ENCODE measurements at regions not wholly inside any gene's neighbourhood (a gene's known extent, or its start where the extent isn't known, plus 50 kb on each side); places are given as distances from the start of the nearest gene placed in this dataset.

DNA sequence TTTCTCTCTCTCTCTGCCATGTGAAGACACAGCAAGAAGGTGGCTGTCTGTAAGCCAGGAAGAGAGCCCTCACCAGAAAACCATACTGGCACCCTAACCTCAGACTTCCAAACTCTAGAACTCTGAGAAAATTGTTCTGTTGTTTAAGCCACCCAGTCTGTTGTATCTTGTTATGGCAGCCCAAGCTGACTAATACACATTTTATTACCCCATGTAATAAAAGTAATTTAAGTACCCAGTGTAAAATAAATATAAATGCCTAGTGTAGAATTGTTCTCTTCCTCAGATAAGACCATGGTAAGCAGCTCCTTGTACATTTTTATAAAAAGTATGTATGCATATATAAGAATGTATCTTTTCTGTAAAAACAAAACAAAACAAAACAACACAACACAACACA lies 119.7 kb downstream of the DTL start:
- TF ChIP-seq, protein P1, sequence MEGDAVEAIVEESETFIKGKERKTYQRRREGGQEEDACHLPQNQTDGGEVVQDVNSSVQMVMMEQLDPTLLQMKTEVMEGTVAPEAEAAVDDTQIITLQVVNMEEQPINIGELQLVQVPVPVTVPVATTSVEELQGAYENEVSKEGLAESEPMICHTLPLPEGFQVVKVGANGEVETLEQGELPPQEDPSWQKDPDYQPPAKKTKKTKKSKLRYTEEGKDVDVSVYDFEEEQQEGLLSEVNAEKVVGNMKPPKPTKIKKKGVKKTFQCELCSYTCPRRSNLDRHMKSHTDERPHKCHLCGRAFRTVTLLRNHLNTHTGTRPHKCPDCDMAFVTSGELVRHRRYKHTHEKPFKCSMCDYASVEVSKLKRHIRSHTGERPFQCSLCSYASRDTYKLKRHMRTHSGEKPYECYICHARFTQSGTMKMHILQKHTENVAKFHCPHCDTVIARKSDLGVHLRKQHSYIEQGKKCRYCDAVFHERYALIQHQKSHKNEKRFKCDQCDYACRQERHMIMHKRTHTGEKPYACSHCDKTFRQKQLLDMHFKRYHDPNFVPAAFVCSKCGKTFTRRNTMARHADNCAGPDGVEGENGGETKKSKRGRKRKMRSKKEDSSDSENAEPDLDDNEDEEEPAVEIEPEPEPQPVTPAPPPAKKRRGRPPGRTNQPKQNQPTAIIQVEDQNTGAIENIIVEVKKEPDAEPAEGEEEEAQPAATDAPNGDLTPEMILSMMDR (IDR thresholded peaks at IDR 0.05; ENCODE audit: control insufficient read depth, extremely low read depth, insufficient read depth) = no peak
- DNase-seq (ENCODE audit: low read depth) = no peak
- H3K4me3 ChIP-seq (ENCODE audit: low read depth, low read length) = no peak overlapping the region

DNA sequence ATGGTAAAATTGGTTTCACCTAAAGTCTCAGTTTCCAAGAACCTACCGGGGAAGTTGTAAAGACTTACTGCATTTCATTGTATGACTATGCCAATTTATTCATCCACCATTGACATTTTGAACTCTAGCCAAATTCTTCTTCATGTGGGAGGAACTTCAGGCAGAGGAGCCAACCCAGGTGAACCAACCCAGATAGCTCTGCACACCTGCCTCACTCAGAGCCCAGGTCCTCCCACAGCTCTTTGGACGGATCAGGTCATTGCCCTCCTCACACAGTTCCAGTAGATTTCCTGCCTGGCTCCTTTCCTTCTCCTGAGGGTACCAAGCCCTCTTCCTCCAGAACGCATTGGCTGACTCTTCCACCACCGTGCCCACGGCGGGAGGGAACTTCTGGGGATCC lies 121.7 kb downstream of the DTL start:
- TF ChIP-seq, protein P1 (IDR thresholded peaks at IDR 0.05; ENCODE audit: control insufficient read depth, extremely low read depth, insufficient read depth) = no peak
- no peak overlapping the region for H3K4me3 ChIP-seq (ENCODE audit: low read depth, low read length)
- no peak for DNase-seq (ENCODE audit: low read depth)

DNA sequence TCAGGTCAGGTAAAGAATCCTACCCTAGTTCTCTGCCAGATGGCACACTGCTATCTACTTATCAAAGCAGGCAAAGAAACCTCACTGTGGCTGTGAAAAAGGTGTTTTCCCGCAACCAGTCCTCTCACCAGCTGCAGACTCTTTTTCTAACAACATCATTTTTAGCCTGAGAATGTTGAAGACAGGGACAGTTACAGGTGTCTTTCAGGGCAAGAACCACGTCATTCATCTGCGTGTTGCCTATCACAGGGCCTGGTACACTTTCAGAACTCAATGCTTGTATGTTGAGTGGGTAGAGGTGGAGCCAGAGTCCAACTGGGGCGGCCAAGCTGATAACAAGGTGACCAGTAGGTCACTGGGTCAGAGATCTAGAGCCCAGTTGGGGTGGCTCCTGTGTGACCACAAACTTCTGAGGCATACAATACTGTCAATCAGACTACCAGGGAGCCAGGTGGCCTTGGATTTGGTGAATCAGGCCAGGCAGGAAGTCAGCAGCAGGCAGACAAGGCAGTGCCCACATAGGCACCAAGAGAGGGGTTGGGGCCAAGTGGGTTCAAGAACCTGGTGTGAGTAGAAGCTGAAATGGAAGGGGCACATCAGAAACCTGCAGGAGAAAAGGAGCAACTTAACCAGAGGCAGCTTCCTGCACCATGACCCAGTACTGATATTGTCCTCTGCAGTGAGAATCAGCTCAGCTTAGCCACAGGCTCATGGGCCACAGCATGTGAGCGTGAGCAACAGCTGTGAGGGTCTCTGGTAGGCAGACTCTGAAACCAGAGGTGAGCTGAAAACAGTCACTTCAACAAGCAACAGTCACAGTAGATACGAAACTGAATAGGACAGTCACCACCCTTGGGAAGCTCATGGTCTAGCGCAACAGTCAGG lies 123.6 kb downstream of the DTL start:
- no peak overlapping the region for H3K4me3 ChIP-seq (ENCODE audit: low read depth, low read length)
- DNase-seq (ENCODE audit: low read depth) = no peak
- TF ChIP-seq, protein P1 (IDR thresholded peaks at IDR 0.05; ENCODE audit: control insufficient read depth, extremely low read depth, insufficient read depth) = no peak

DNA sequence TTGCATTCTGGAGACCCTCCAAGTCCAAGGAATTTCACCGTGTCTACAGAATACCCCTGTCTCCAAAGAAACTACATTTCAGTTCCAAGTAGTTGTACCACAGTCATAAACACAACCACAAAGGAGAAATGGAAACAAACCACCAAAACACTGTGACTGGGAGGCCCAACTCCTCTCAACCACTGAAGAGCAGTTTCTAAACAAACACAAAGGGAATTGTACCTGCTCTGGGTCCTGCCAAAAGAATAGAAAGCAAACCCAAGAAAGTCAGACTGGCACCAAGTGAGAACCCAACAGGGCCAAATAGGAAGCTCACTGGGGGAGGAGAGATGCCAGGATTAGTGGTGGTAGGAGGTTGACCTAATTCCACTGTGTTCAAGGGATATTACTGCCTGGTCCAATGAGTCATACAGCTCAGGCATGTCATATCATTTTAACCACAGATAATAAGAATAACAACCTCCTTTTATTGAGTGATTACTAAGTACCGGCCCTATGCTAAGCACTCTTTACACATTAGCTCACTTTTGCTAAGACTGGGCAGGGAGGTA lies 123.9 kb upstream of the PPP2R5A start:
- DNase-seq (ENCODE audit: low read depth) = no peak
- TF ChIP-seq, protein P1 (IDR thresholded peaks at IDR 0.05; ENCODE audit: control insufficient read depth, extremely low read depth, insufficient read depth) = no peak
- H3K4me3 ChIP-seq (ENCODE audit: low read depth, low read length) = no peak overlapping the region

DNA sequence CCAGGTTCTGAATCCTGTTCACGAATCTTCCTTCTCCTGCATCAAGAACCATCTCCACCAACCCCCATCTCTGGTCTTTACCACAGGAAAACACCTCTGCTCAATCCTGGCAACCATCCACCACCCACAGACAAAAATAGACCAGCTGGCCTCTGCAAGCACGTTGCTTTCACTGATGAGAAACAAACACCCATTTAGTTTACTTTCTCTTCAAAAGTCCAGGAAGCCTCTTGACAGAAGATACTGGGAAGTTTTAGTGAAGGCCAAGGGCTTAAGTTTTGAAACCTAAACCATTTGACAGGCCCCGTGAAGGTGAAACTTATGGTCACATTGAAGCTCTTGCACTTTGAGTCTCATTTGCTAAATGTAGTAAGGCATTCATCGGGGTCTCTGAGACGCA lies 122.6 kb upstream of the PPP2R5A start:
- H3K4me3 ChIP-seq (ENCODE audit: low read depth, low read length) = no peak overlapping the region
- no peak for DNase-seq (ENCODE audit: low read depth)
- TF ChIP-seq, protein P1 (IDR thresholded peaks at IDR 0.05; ENCODE audit: control insufficient read depth, extremely low read depth, insufficient read depth) = no peak

DNA sequence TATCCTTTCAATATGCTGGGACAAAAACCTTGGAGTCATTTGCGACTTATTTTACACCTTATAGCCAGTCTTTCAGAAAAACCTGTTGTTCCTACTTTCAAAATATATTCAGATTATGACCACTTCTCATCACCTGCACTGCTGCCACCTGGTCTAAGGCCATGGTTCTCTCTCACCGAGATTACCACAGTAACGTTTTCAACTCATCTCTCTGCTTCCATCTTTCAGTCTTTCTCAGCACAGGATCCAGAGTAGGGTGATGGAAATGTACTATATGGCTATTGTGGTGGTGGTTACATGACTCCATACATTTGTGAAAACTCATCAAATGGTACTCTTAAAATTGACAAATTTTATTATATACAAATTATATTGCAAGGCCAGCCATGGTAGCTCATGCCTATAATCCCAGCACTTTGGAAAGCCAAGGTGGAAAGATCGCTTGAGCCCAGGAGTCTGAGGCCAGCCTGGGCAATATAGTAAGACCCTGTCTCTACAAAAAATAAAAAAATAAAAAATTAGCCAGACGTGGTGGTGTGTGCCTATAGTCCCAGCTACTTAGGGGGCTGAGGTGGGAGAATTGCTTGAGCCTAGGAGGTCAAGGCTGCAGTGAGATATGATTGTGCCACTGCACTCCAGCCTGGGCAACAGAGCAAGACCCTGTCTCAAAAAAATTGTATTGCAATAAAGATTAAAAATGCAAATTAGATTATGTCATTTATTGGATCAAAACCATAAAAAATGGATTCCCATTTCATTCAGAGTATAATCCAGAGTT lies 120.9 kb upstream of the PPP2R5A start:
- H3K4me3 ChIP-seq (ENCODE audit: low read depth, low read length) = no peak overlapping the region
- DNase-seq (ENCODE audit: low read depth) = no peak
- TF ChIP-seq, protein P1 (IDR thresholded peaks at IDR 0.05; ENCODE audit: control insufficient read depth, extremely low read depth, insufficient read depth) = no peak

Measured in LNCaP clone FGC (cell line).